Spinal cord (tissue), 9 donors: ENCODE measurements at regions not wholly inside any gene's neighbourhood (a gene's known extent, or its start where the extent isn't known, plus 50 kb on each side); places are given as distances from the start of the nearest gene placed in this dataset.

ENCODE experiments used
- DNase-seq, 6 donors: peaks; one replicate each; pipeline versions ENCODE4 v3.0.0 to v3.0.0-alpha.2; 2013 to 2015; ENCODE audit warnings: low spot score in 6 of 6, low read depth in 4 of 6
- H3K27ac ChIP-seq: one replicate; pipeline ENCODE4 v1.5.1; 2013; ENCODE audit warnings: low read depth, low read length, control low read depth
- H3K27me3 ChIP-seq: one replicate; pipeline ENCODE4 v1.6.1; 2013; ENCODE audit warnings: low read length; ENCODE audit not compliant: control insufficient read depth, insufficient read depth
- H3K36me3 ChIP-seq: one replicate; pipeline ENCODE4 v1.6.1; 2013; ENCODE audit warnings: low read length; ENCODE audit not compliant: control insufficient read depth, insufficient read depth
- H3K4me1 ChIP-seq: one replicate; pipeline ENCODE4 v1.6.1; 2013; ENCODE audit warnings: low read length; ENCODE audit not compliant: control insufficient read depth, insufficient read depth
- H3K4me3 ChIP-seq: one replicate; pipeline ENCODE4 v1.5.1; 2013; ENCODE audit warnings: low read depth, low read length, control low read depth
- H3K9me3 ChIP-seq: one replicate; pipeline ENCODE4 v1.6.1; 2013; ENCODE audit warnings: low read length; ENCODE audit not compliant: control insufficient read depth, insufficient read depth
- WGBS: methylation state at CpG from one replicate; pipeline ENCODE4 v1.1.5; 2013; ENCODE audit warnings: missing lambda C conversion rate; ENCODE audit not compliant: insufficient coverage; 5-methylcytosine and 5-hydroxymethylcytosine counted together
- donor health status: healthy.

GRCh38 chr14:42533476-42533875, 926.8 kb downstream of the LRFN5 start:
- no peak for DNase-seq
- no peaks in the 10 kb centered on the region for H3K36me3 ChIP-seq
- no peak overlapping the region for H3K27ac ChIP-seq
- no peaks in the 10 kb centered on the region for H3K27me3 ChIP-seq
- no peaks in the 10 kb centered on the region for H3K4me1 ChIP-seq
- WGBS = no CpG with 5 or more reads among the region's 1 CpG
- H3K4me3 ChIP-seq = no peak overlapping the region
- no peaks in the 10 kb centered on the region for H3K9me3 ChIP-seq

- Histone ChIP-seq H3K9me3 (no peaks in the 10 kb centered on the region), H3K27ac (no peak overlapping the region), H3K4me3 (no peak overlapping the region), H3K36me3 (no peaks in the 10 kb centered on the region), H3K27me3 (no peaks in the 10 kb centered on the region), H3K4me1 (no peaks in the 10 kb centered on the region)
- WGBS = 88% methylated on average over 1 of the region's 2 CpGs
- no peak for DNase-seq
Observed at GRCh38 chr14:42532194-42532593, 925.5 kb downstream of the LRFN5 start.

- Histone ChIP-seq H3K36me3 (no peaks in the 10 kb centered on the region), H3K4me1 (no peaks in the 10 kb centered on the region), H3K27me3 (no peaks in the 10 kb centered on the region), H3K4me3 (no peak overlapping the region), H3K27ac (no peak overlapping the region), H3K9me3 (no peaks in the 10 kb centered on the region)
- no peak for DNase-seq
- no CpG with 5 or more reads among the region's 2 CpGs for WGBS
Observed at GRCh38 chr14:42527141-42527540, 920.5 kb downstream of the LRFN5 start.

GRCh38 chr14:42523666-42524065, 917.0 kb downstream of the LRFN5 start:
- H3K27me3 ChIP-seq = no peaks in the 10 kb centered on the region
- 33% methylated on average over 1 of the region's 2 CpGs for WGBS
- H3K36me3 ChIP-seq = no peaks in the 10 kb centered on the region
- H3K27ac ChIP-seq = no peak overlapping the region
- H3K4me1 ChIP-seq = no peaks in the 10 kb centered on the region
- H3K4me3 ChIP-seq = no peak overlapping the region
- peak in 4 of 6 donors; percentile 1 to 57 (median 32) for DNase-seq
- no peaks in the 10 kb centered on the region for H3K9me3 ChIP-seq

- 87% methylated on average over 1 of the region's 2 CpGs for WGBS
- H3K27me3 ChIP-seq = no peaks in the 10 kb centered on the region
- H3K9me3 ChIP-seq = no peaks in the 10 kb centered on the region
- H3K4me3 ChIP-seq = no peak overlapping the region
- H3K36me3 ChIP-seq = no peaks in the 10 kb centered on the region
- no peak overlapping the region for H3K27ac ChIP-seq
- no peaks in the 10 kb centered on the region for H3K4me1 ChIP-seq
- DNase-seq = no peak
Observed at GRCh38 chr14:42517806-42518500, 911.3 kb downstream of the LRFN5 start.

- H3K4me1 ChIP-seq = no peaks in the 10 kb centered on the region
- no peak for DNase-seq
- H3K4me3 ChIP-seq = no peak overlapping the region
- H3K27me3 ChIP-seq = no peaks in the 10 kb centered on the region
- H3K36me3 ChIP-seq = no peaks in the 10 kb centered on the region
- H3K27ac ChIP-seq = no peak overlapping the region
- H3K9me3 ChIP-seq = no peaks in the 10 kb centered on the region
- no CpG with 5 or more reads among the region's 1 CpG for WGBS
Observed at GRCh38 chr14:42513837-42514236, 907.2 kb downstream of the LRFN5 start.

- Histone ChIP-seq H3K27ac (no peak overlapping the region), H3K4me3 (no peak overlapping the region), H3K27me3 (no peaks in the 10 kb centered on the region), H3K36me3 (no peaks in the 10 kb centered on the region), H3K9me3 (no peaks in the 10 kb centered on the region), H3K4me1 (no peaks in the 10 kb centered on the region)
- WGBS = 91% methylated on average over 1 of the region's 1 CpG
- DNase-seq = no peak
Observed at GRCh38 chr14:42510071-42510470, 903.4 kb downstream of the LRFN5 start.

- DNase-seq = no peak
- H3K36me3 ChIP-seq = no peaks in the 10 kb centered on the region
- whole genome bisulfite sequencing = 83% methylated on average over 1 of the region's 3 CpGs
- no peaks in the 10 kb centered on the region for H3K9me3 ChIP-seq
- H3K27me3 ChIP-seq = no peaks in the 10 kb centered on the region
- no peaks in the 10 kb centered on the region for H3K4me1 ChIP-seq
- H3K27ac ChIP-seq = no peak overlapping the region
- no peak overlapping the region for H3K4me3 ChIP-seq
Observed at GRCh38 chr14:42508209-42508946, 901.7 kb downstream of the LRFN5 start.

GRCh38 chr14:42504433-42504832, 897.8 kb downstream of the LRFN5 start:
- H3K27me3 ChIP-seq = no peaks in the 10 kb centered on the region
- no peak for DNase-seq
- H3K9me3 ChIP-seq = no peaks in the 10 kb centered on the region
- H3K36me3 ChIP-seq = no peaks in the 10 kb centered on the region
- no peak overlapping the region for H3K27ac ChIP-seq
- no peaks in the 10 kb centered on the region for H3K4me1 ChIP-seq
- no peak overlapping the region for H3K4me3 ChIP-seq
- no CpG with 5 or more reads among the region's 1 CpG for WGBS

GRCh38 chr14:42499137-42499536, 892.5 kb downstream of the LRFN5 start:
- Histone ChIP-seq H3K27ac (no peak overlapping the region), H3K36me3 (no peaks in the 10 kb centered on the region), H3K4me1 (no peaks in the 10 kb centered on the region), H3K4me3 (no peak overlapping the region), H3K27me3 (no peaks in the 10 kb centered on the region), H3K9me3 (no peaks in the 10 kb centered on the region)
- no peak for DNase-seq
